ENCODE measurements at regions not wholly inside any gene's neighbourhood (a gene's known extent, or its start where the extent isn't known, plus 50 kb on each side); places are given as distances from the start of the nearest gene placed in this dataset.

DNA sequence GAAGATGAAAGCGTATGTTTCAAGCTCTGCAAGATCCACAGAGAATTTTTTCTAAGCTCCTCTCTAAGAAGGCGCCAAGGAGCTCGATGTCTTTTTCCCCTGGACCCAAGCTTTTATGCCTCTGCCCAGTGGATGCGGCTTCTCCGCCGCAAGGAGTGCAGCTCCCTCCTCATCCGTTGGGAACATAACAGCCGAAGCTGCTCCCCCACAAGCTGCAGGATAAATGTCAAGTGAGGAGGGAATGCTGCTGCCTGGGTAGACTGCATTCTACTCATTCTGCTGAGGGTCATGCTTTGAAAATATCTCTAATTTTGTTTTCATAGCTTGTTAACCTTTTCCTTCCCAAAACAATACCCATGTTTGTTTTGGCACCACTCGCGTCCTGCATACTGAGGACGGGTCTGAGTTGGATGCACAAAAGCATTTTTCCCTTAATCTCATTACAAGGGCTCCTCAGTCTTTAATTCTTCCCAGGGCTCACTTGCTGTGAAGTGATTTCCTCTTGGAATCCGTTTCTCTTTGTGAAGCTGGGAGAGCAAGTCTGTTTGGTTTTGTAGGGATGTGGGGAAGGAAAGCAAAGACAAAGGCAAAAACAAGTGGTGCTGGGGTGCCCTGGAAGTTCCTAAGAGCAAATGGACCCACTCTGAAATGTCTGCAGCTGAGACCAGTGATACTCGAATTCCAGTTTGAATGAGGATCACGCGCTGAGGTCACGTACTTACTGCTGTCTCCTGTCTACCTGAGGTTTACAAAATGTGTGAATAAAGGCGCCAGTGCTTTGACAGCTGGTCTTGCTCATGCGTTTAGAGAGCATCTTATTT, 134.0 kb upstream of the IRF2BP2 start:
- no peak for TF ChIP-seq TAF1 (IDR thresholded peaks at IDR 0.05; ENCODE audit: borderline replicate concordance, low read depth, low read length)
- no peak for TF ChIP-seq POLR2AphosphoS5 (IDR thresholded peaks at IDR 0.05; ENCODE audit: low read depth, low read length)
- no peak for TF ChIP-seq POLR2A (IDR thresholded peaks at IDR 0.05; ENCODE audit: low read depth, low read length)
